Ovary (tissue), 7 donors: ENCODE measurements at regions not wholly inside any gene's neighbourhood (a gene's known extent, or its start where the extent isn't known, plus 50 kb on each side); places are given as distances from the start of the nearest gene placed in this dataset.
"Not testable (repeated sequence)": the region's sequence is repeated elsewhere in the genome, so short reads cannot be mapped to it uniquely, and the experiment has no call there.

Source experiments
- DNase-seq, 5 donors: peaks; one replicate each; pipeline ENCODE4 v3.0.0-alpha.2; 2019 to 2020
- H3K27ac ChIP-seq, 2 donors: fragments of 200-600 bp; one replicate each; pipeline versions ENCODE4 v1.5.1 to v1.8.0; 2019 to 2022
- H3K27me3 ChIP-seq: fragments of 200-600 bp; one replicate; pipeline ENCODE4 v1.8.0; 2022
- H3K36me3 ChIP-seq: fragments of 200-600 bp; sonication (generic); one replicate; pipeline ENCODE4 v1.5.1; 2019
- H3K4me1 ChIP-seq: one replicate; pipeline ENCODE4 v1.8.1; 2013; ENCODE audit warnings: mild to moderate bottlenecking, moderate library complexity; ENCODE audit not compliant: insufficient read depth
- H3K4me3 ChIP-seq: fragments of 200-600 bp; sonication (generic); one replicate; pipeline ENCODE4 v1.5.1; 2017
- H3K9me3 ChIP-seq, 2 donors: fragments of 200-600 bp in 1 of 2; sonication (generic) in 1 of 2; one replicate each; pipeline versions ENCODE4 v1.5.1 to v1.8.1; 2013 to 2019; ENCODE audit warnings: mild to moderate bottlenecking in 1 of 2, moderate library complexity in 1 of 2
- CTCF ChIP-seq, 3 donors: fragments of 450-650 bp in 2 of 3; fragments of 200-600 bp in 1 of 3; IDR thresholded peaks; one replicate each; pipeline versions ENCODE4 v1.5.1 to v1.8.0; 2016 to 2022; ENCODE audit warnings: antibody characterized with exemption in 3 of 3, mild to moderate bottlenecking in 1 of 3
- EP300 ChIP-seq: sonication (generic); formaldehyde crosslinking; IDR thresholded peaks from one replicate; pipeline ENCODE4 v1.6.1; 2017; ENCODE audit warnings: antibody characterized with exemption
- POLR2A ChIP-seq: fragments of 450-650 bp; IDR thresholded peaks from one replicate; pipeline ENCODE4 v1.6.1; 2017; ENCODE audit warnings: antibody characterized with exemption, mild to moderate bottlenecking, moderate library complexity
- WGBS, 3 donors: extraction: QIAGEN DNeasy Blood & Tissue Kit in 1 of 3; methylation state at CpG; one replicate each; pipeline versions ENCODE4 v1.1.5 to v1.1.7; 2013 to 2017; 5-methylcytosine and 5-hydroxymethylcytosine counted together
- intact Hi-C, 4 donors: fragments of 100-400 bp; cut with DNase I; formaldehyde crosslinking; loops; one replicate each; pipeline versions ENCODE4 v1.11.0 to v1.15.1; 2022 to 2023
- donor health status: DM: no; HTN: no; CAD: no; lungs with moderate emphysema.
- donor health status: DM: no; HTN: no; CAD: no.
- donor health status: Bipolar disorder and iron deficiency.
- donor health status: DM: no; HTN: no; CAD: no.
- donor health status: DM: yes; HTN: yes; CAD: no.

- no peak for DNase-seq
- TF ChIP-seq CTCF (IDR thresholded peaks at IDR 0.05): no peak
- TF ChIP-seq POLR2A: no peak
- TF ChIP-seq EP300: no peak
- H3K4me3 ChIP-seq: no peak overlapping the region
These were observed 567.9 kb upstream of the HTR2C start for GRCh38 chrX:114015966-114016365.

GRCh38 chrX:114006664-114007063 lies 577.2 kb upstream of the HTR2C start:
- H3K9me3 ChIP-seq: no peaks in the 10 kb centered on the region
- intact Hi-C loops: no loop called here
- TF ChIP-seq POLR2A (no peak), EP300 (no peak), CTCF (IDR thresholded peaks at IDR 0.05) (no peak)
- no peak overlapping the region for H3K27ac ChIP-seq
- H3K36me3 ChIP-seq: no peaks in the 10 kb centered on the region
- 64 to 73% (median 69%) methylated on average over 3 of the region's 3 CpGs for WGBS, 3 donors
- no peaks in the 10 kb centered on the region for H3K4me1 ChIP-seq
- no peak overlapping the region for H3K4me3 ChIP-seq
- no peaks in the 10 kb centered on the region for H3K27me3 ChIP-seq
- no peak for DNase-seq

More at GRCh38 chrX:114015966-114016365, 567.9 kb upstream of the HTR2C start:
- WGBS, 3 donors: 73 to 80% (median 79%) methylated on average over 6 of the region's 6 CpGs
- intact Hi-C loops: no loop called here
- Histone ChIP-seq H3K9me3 (no peaks in the 10 kb centered on the region), H3K27ac (no peak overlapping the region), H3K36me3 (no peaks in the 10 kb centered on the region), H3K4me1 (no peaks in the 10 kb centered on the region), H3K27me3 (no peaks in the 10 kb centered on the region)

DNA sequence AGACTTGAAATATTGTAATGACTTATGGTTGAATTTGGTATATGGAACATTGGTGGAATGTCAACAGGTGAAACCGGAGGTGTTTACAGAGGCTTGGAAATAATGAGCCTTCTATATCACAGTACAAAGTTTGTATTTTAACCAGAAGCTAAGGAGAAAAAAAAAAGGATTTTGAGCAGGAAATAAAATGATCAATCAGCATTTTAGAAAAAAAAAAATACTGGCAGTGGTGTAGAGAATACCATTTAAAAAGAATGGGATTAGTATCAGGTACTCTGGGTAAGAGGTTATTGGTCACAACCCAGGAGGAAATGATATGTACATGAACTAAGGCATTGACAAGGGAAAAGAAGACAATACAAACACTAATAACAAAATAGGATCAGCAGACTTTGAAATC lies 587.1 kb upstream of the HTR2C start:
- Histone ChIP-seq H3K4me3 (no peak overlapping the region), H3K27me3 (no peaks in the 10 kb centered on the region), H3K27ac (no peak overlapping the region), H3K4me1 (no peaks in the 10 kb centered on the region), H3K9me3 (no peaks in the 10 kb centered on the region), H3K36me3 (no peaks in the 10 kb centered on the region)
- TF ChIP-seq CTCF (IDR thresholded peaks at IDR 0.05) (no peak), POLR2A (no peak), EP300 (no peak)
- intact Hi-C loops: no loop called here
- no peak for DNase-seq
- WGBS, 3 donors: 83 to 96% (median 92%) methylated on average over 1 of the region's 1 CpG

GRCh38 chrX:113991720-113992119 lies 592.2 kb upstream of the HTR2C start:
- H3K27ac ChIP-seq, H3K36me3 ChIP-seq, H3K9me3 ChIP-seq, H3K27me3 ChIP-seq, H3K4me3 ChIP-seq, DNase-seq, intact Hi-C loops, H3K4me1 ChIP-seq: not testable (repeated sequence)
- WGBS, 3 donors: 72 to 73% (median 73%) methylated on average over 9 of the region's 9 CpGs

- H3K9me3 ChIP-seq, H3K4me3 ChIP-seq, H3K27me3 ChIP-seq, H3K27ac ChIP-seq, intact Hi-C loops, H3K36me3 ChIP-seq, DNase-seq, H3K4me1 ChIP-seq: not testable (repeated sequence)
- 37 to 45% (median 42%) methylated on average over 5 of the region's 5 CpGs for WGBS, 3 donors
These were observed 593.2 kb upstream of the HTR2C start for GRCh38 chrX:113990669-113991068.

GRCh38 chrX:113988315-113988935 lies 595.5 kb upstream of the HTR2C start:
- H3K27me3 ChIP-seq, H3K36me3 ChIP-seq, H3K4me1 ChIP-seq, DNase-seq, intact Hi-C loops, H3K9me3 ChIP-seq, H3K4me3 ChIP-seq, H3K27ac ChIP-seq: not testable (repeated sequence)
- WGBS, 3 donors: 64 to 77% (median 67%) methylated on average over 10 of the region's 10 CpGs
